ENCODE measurements at regions not wholly inside any gene's neighbourhood (a gene's known extent, or its start where the extent isn't known, plus 50 kb on each side); places are given as distances from the start of the nearest gene placed in this dataset.

- H3K27ac Mint-ChIP-seq (ENCODE audit: unreplicated experiment): no peak overlapping the region
- no peaks in the 10 kb centered on the region for H3K9me3 Mint-ChIP-seq
- peaks cover 7% of the 10 kb centered on the region for H3K4me1 Mint-ChIP-seq
- no peak for DNase-seq (ENCODE audit: low read depth, low spot score)
- H3K4me3 Mint-ChIP-seq: no peak overlapping the region
- no peaks in the 10 kb centered on the region for H3K27me3 Mint-ChIP-seq (ENCODE audit: low read depth)
- TF ChIP-seq CTCF (conservative IDR thresholded peaks at IDR 0.05): no peak
- no peaks in the 10 kb centered on the region for H3K36me3 Mint-ChIP-seq (ENCODE audit: low read depth)
Observed at GRCh38 chr6:154570505-154570904, 60.0 kb upstream of the CNKSR3 start.

- Mint-ChIP-seq H3K4me1 (peaks cover 7% of the 10 kb centered on the region), H3K27ac (ENCODE audit: unreplicated experiment) (no peak overlapping the region), H3K36me3 (ENCODE audit: low read depth) (no peaks in the 10 kb centered on the region), H3K27me3 (ENCODE audit: low read depth) (no peaks in the 10 kb centered on the region), H3K9me3 (no peaks in the 10 kb centered on the region), H3K4me3 (no peak overlapping the region)
- DNase-seq (ENCODE audit: low read depth, low spot score): no peak
- TF ChIP-seq CTCF (conservative IDR thresholded peaks at IDR 0.05): no peak
Observed at GRCh38 chr6:154572556-154572955, 62.1 kb upstream of the CNKSR3 start.

- H3K27ac Mint-ChIP-seq (ENCODE audit: unreplicated experiment): no peak overlapping the region
- H3K9me3 Mint-ChIP-seq: peaks cover 6% of the 10 kb centered on the region
- H3K4me1 Mint-ChIP-seq: no peaks in the 10 kb centered on the region
- no peak for TF ChIP-seq CTCF (conservative IDR thresholded peaks at IDR 0.05)
- H3K27me3 Mint-ChIP-seq (ENCODE audit: low read depth): no peaks in the 10 kb centered on the region
- H3K36me3 Mint-ChIP-seq (ENCODE audit: low read depth): peaks cover 2% of the 10 kb centered on the region
- no peak for DNase-seq (ENCODE audit: low read depth, low spot score)
- no peak overlapping the region for H3K4me3 Mint-ChIP-seq
Observed at GRCh38 chr6:154578004-154578559, 67.6 kb upstream of the CNKSR3 start.

DNA sequence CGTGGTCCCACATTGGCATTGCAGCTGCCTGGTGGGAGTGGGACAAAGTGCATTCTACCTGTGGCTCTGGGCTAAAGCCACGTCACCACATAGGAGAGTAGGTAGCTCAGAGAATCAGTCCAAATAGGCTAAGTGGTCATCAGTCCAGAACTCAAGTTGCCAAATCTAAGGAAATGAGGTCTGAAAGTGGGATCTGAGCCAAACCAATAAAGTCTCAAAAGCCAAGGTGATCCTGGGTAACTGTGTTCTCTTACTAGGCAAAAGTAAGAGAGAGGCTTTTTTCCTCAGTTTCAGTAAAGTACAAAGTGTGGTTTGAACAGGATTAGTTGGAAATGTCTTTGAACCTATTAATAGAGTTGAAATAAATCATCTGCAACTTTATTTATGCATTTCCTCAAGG is 68.6 kb upstream of the CNKSR3 start:
- H3K36me3 Mint-ChIP-seq (ENCODE audit: low read depth): peaks cover 2% of the 10 kb centered on the region
- H3K9me3 Mint-ChIP-seq: peaks cover 6% of the 10 kb centered on the region
- H3K4me1 Mint-ChIP-seq: no peaks in the 10 kb centered on the region
- TF ChIP-seq CTCF (conservative IDR thresholded peaks at IDR 0.05): no peak
- no peak overlapping the region for H3K27ac Mint-ChIP-seq (ENCODE audit: unreplicated experiment)
- no peaks in the 10 kb centered on the region for H3K27me3 Mint-ChIP-seq (ENCODE audit: low read depth)
- H3K4me3 Mint-ChIP-seq: no peak overlapping the region
- DNase-seq (ENCODE audit: low read depth, low spot score): no peak

- DNase-seq (ENCODE audit: low read depth, low spot score): no peak
- H3K9me3 Mint-ChIP-seq: peaks cover 6% of the 10 kb centered on the region
- H3K4me3 Mint-ChIP-seq: no peak overlapping the region
- no peaks in the 10 kb centered on the region for H3K27me3 Mint-ChIP-seq (ENCODE audit: low read depth)
- H3K27ac Mint-ChIP-seq (ENCODE audit: unreplicated experiment): no peak overlapping the region
- peaks cover 2% of the 10 kb centered on the region for H3K36me3 Mint-ChIP-seq (ENCODE audit: low read depth)
- no peaks in the 10 kb centered on the region for H3K4me1 Mint-ChIP-seq
- no peak for TF ChIP-seq CTCF (conservative IDR thresholded peaks at IDR 0.05)
Observed at GRCh38 chr6:154579485-154579884, 69.0 kb upstream of the CNKSR3 start.

All from neural crest cell (in vitro differentiated cells).